WTC11 (cell line): ENCODE measurements at regions not wholly inside any gene's neighbourhood (a gene's known extent, or its start where the extent isn't known, plus 50 kb on each side); places are given as distances from the start of the nearest gene placed in this dataset.

Source experiments
- CTCF ChIP-seq: fragments of 200-600 bp; IDR thresholded peaks from 2 replicates; pipeline ENCODE4 v1.8.0; 2022; ENCODE audit warnings: antibody characterized with exemption
- MXD4 ChIP-seq: fragments of 250-450 bp; sonication (Bioruptor Pico); IDR thresholded peaks from 2 replicates; pipeline ENCODE4 v1.8.0; 2021; ENCODE audit warnings: mild to moderate bottlenecking, moderate library complexity, borderline replicate concordance
- TEAD4 ChIP-seq: sonication (generic); formaldehyde crosslinking; IDR thresholded peaks from 2 replicates; pipeline ENCODE4 v1.8.0; 2022; ENCODE audit warnings: mild to moderate bottlenecking, missing genetic modification reagents
- ZNF281 ChIP-seq: sonication (generic); formaldehyde crosslinking; IDR thresholded peaks from 2 replicates; pipeline ENCODE4 v1.8.0; 2023; ENCODE audit warnings: mild to moderate bottlenecking, missing genetic modification reagents
- ZNF317 ChIP-seq: sonication (generic); formaldehyde crosslinking; IDR thresholded peaks from 2 replicates; pipeline ENCODE4 v1.8.1; 2023; ENCODE audit warnings: low read depth, mild to moderate bottlenecking, moderate library complexity, missing genetic modification reagents, borderline replicate concordance

GRCh38 chr4:53682196-53682595 lies 90.9 kb upstream of the LNX1 start:
- no peak for TF ChIP-seq ZNF317
- no peak for TF ChIP-seq MXD4 (CRISPR knock-in tag)
- TF ChIP-seq TEAD4 (CRISPR knock-in tag): no peak
- TF ChIP-seq CTCF: no peak
- TF ChIP-seq ZNF281 (CRISPR knock-in tag): no peak
